ENCODE measurements at regions not wholly inside any gene's neighbourhood (a gene's known extent, or its start where the extent isn't known, plus 50 kb on each side); places are given as distances from the start of the nearest gene placed in this dataset.

DNA sequence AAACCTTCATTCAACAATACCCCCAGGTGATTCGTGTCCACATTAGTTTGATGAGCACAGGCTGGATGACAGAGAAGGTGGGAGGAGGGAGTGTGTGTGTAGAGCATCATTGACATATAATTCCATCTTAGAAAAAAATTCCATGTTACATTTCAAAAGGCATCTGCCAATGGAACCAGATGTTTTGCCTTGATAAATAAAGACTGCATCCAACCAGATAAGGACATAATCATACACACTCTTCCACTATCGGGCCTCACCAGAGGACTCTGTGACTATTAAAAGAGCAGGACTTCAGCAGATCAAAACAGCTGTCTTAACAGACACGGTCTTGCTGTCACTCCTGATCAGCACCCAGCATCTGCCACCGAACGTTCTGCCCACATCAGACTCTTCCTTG, 96.4 kb upstream of the SPIN1 start:
- TF ChIP-seq CTCF (optimal IDR thresholded peaks at IDR 0.05 in 1 of 3, IDR thresholded peaks at IDR 0.05 in 1 of 3, conservative IDR thresholded peaks at IDR 0.05 in 1 of 3; ENCODE audit: extremely low read depth in 1 of 3, insufficient read depth in 2 of 3, low read length in 3 of 3): no peak
- no peak for TF ChIP-seq EZH2 (IDR thresholded peaks at IDR 0.05; ENCODE audit: low read length)

All from keratinocyte (primary cell).